ENCODE measurements at regions not wholly inside any gene's neighbourhood (a gene's known extent, or its start where the extent isn't known, plus 50 kb on each side); places are given as distances from the start of the nearest gene placed in this dataset.

- Mint-ChIP-seq H3K9me3 (peaks cover 0 to 13% (median 6%) of the 10 kb centered on the region in 7 donors), H3K36me3 (no peaks in the 10 kb centered on the region), H3K27me3 (peaks cover 39 to 49% (median 45%) of the 10 kb centered on the region in 3 donors), H3K27ac (no peak overlapping the region), H3K4me3 (no peak overlapping the region), H3K4me1 (no peaks in the 10 kb centered on the region)
- no peak for ATAC-seq (ENCODE audit: low read depth in 2 of 2)
- DNase-seq, result no peak
Measured at GRCh38 chr9:84101964-84102632, 121.5 kb downstream of the RMI1 start.

GRCh38 chr9:84103651-84104377, 123.2 kb downstream of the RMI1 start:
- Mint-ChIP-seq H3K27ac (no peak overlapping the region), H3K4me3 (no peak overlapping the region), H3K9me3 (peaks cover 0 to 13% (median 6%) of the 10 kb centered on the region in 7 donors), H3K27me3 (peaks cover 46 to 65% (median 56%) of the 10 kb centered on the region in 3 donors), H3K36me3 (no peaks in the 10 kb centered on the region), H3K4me1 (no peaks in the 10 kb centered on the region)
- no peak for DNase-seq
- ATAC-seq (ENCODE audit: low read depth in 2 of 2), result no peak

DNA sequence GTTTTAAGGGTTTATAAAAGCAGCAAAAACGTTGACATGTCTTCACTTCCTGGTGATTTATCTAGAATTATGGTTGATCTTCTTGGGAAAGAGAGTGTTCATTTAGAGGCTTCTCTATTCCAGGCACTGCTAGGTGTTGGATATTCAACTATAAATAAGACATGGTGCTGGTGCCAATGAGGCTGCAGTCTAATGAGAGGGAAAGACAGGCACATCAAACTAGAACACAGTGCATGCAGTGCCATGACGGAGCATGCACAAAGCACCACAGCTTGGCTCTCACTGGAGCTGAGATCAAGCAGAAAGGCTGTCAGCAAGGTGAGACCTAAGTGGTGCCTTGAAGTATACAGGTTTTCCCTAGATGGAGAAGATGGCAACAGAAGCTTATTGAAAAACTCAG, 126.5 kb downstream of the RMI1 start:
- Mint-ChIP-seq H3K36me3 (no peaks in the 10 kb centered on the region), H3K4me1 (no peaks in the 10 kb centered on the region), H3K9me3 (peaks cover 0 to 15% (median 7%) of the 10 kb centered on the region in 7 donors), H3K4me3 (no peak overlapping the region), H3K27ac (no peak overlapping the region), H3K27me3 (peaks cover 33 to 60% (median 38%) of the 10 kb centered on the region in 3 donors)
- no peak for ATAC-seq (ENCODE audit: low read depth in 2 of 2)
- no peak for DNase-seq

GRCh38 chr9:84107995-84108394, 127.4 kb downstream of the RMI1 start:
- no peak for ATAC-seq (ENCODE audit: low read depth in 2 of 2)
- H3K4me3 Mint-ChIP-seq, result no peak overlapping the region
- peaks cover 33 to 60% (median 35%) of the 10 kb centered on the region in 3 donors for H3K27me3 Mint-ChIP-seq
- H3K9me3 Mint-ChIP-seq, result peaks cover 0 to 15% (median 7%) of the 10 kb centered on the region in 7 donors
- DNase-seq, result no peak
- no peaks in the 10 kb centered on the region for H3K36me3 Mint-ChIP-seq
- H3K27ac Mint-ChIP-seq, result no peak overlapping the region
- no peaks in the 10 kb centered on the region for H3K4me1 Mint-ChIP-seq

DNA sequence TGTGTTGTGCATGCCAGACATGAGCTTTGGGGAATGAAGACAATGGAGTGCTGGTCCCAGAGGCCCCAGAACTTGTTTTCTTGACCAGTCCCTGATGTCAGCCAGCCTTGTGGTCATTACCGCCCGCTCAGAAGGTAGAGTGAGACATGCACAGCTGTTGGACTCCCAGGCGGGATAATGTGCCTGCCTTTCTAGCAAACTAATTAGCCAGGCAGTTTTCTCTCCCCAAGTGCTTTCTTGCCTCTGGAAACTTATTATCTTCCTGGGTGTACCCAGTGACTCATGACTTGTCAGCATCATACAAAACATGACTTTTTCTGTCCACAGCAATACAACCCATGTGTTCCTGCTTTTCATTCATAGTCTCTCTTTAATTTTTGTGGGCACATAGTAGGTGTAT, 131.1 kb downstream of the RMI1 start:
- H3K4me1 Mint-ChIP-seq, result no peaks in the 10 kb centered on the region
- H3K4me3 Mint-ChIP-seq, result no peak overlapping the region

GRCh38 chr9:84121991-84122523, 141.5 kb downstream of the RMI1 start:
- peaks cover 32 to 50% (median 45%) of the 10 kb centered on the region in 3 donors for H3K27me3 Mint-ChIP-seq
- DNase-seq (no peak), ATAC-seq (ENCODE audit: low read depth in 2 of 2) (no peak)
- H3K4me3 Mint-ChIP-seq, result no peak overlapping the region
- no peaks in the 10 kb centered on the region for H3K4me1 Mint-ChIP-seq
- H3K36me3 Mint-ChIP-seq, result peaks cover 0 to 7% of the 10 kb centered on the region in 2 donors
- peaks cover 5 to 19% (median 7%) of the 10 kb centered on the region in 7 donors for H3K9me3 Mint-ChIP-seq
- no peak overlapping the region for H3K27ac Mint-ChIP-seq

More for the DNA sequence above, 131.1 kb downstream of the RMI1 start:
- H3K36me3 Mint-ChIP-seq, result no peaks in the 10 kb centered on the region
- DNase-seq, result no peak
- peaks cover 19 to 62% (median 31%) of the 10 kb centered on the region in 3 donors for H3K27me3 Mint-ChIP-seq
- no peak overlapping the region for H3K27ac Mint-ChIP-seq
- no peak for ATAC-seq (ENCODE audit: low read depth in 2 of 2)
- H3K9me3 Mint-ChIP-seq, result peaks cover 0 to 34% (median 17%) of the 10 kb centered on the region in 7 donors

GRCh38 chr9:84122572-84122971, 142.0 kb downstream of the RMI1 start:
- Mint-ChIP-seq H3K4me1 (no peaks in the 10 kb centered on the region), H3K9me3 (peaks cover 1 to 14% (median 5%) of the 10 kb centered on the region in 7 donors), H3K27ac (no peak overlapping the region), H3K36me3 (peaks cover 0 to 2% of the 10 kb centered on the region in 2 donors), H3K27me3 (peaks cover 27 to 50% (median 42%) of the 10 kb centered on the region in 3 donors), H3K4me3 (no peak overlapping the region)
- DNase-seq (no peak), ATAC-seq (ENCODE audit: low read depth in 2 of 2) (no peak)

DNA sequence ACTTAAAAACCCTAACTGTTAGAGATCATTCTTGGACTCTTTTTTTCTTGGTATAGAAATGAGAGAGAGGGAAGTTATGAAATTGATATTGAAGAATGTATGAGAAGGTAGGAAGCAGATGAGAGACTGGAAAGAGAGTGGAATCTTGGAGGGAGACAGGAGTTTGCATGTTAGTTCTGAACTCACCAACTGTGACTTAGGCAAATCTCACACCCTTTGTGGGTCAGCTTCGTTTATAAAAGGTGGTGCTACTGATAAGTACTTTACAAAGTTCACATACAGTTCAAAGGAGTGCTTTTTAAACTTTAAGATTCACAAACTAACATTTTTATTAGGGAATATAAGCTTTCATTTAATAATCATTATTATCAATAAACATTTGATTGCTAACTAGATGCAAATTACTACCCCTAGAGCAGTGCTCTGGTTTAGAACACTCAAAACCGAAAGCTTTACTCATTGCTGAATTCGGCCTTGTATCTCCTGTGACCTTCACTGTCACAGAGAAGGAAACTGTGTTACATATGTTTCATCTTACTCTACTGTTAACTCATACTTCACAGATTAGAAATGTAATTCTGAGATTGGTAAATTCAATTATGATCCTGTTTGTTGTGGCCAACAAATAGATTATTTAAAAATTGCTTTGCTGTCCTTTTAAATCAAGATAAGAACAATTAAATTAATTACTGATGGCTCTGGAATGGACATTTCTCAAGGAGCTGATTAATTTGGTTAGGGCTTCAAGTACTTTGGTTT, 143.2 kb downstream of the RMI1 start:
- H3K4me1 Mint-ChIP-seq, result no peaks in the 10 kb centered on the region
- H3K9me3 Mint-ChIP-seq, result peaks cover 0 to 5% (median 0%) of the 10 kb centered on the region in 7 donors
- H3K27me3 Mint-ChIP-seq, result peaks cover 24 to 51% (median 39%) of the 10 kb centered on the region in 3 donors
- no peak for ATAC-seq (ENCODE audit: low read depth in 2 of 2)
- DNase-seq, result no peak
- no peak overlapping the region for H3K27ac Mint-ChIP-seq
- H3K4me3 Mint-ChIP-seq, result no peak overlapping the region
- H3K36me3 Mint-ChIP-seq, result no peaks in the 10 kb centered on the region

GRCh38 chr9:84125046-84125445, 144.4 kb downstream of the RMI1 start:
- Mint-ChIP-seq H3K9me3 (no peaks in the 10 kb centered on the region), H3K36me3 (no peaks in the 10 kb centered on the region), H3K4me1 (no peaks in the 10 kb centered on the region), H3K27me3 (peaks cover 20 to 55% (median 35%) of the 10 kb centered on the region in 3 donors), H3K27ac (peak overlapping the region in 3 of 6 donors; percentile 4 to 50 (median 11)), H3K4me3 (no peak overlapping the region)
- DNase-seq, result no peak
- no peak for ATAC-seq (ENCODE audit: low read depth in 2 of 2)

DNA sequence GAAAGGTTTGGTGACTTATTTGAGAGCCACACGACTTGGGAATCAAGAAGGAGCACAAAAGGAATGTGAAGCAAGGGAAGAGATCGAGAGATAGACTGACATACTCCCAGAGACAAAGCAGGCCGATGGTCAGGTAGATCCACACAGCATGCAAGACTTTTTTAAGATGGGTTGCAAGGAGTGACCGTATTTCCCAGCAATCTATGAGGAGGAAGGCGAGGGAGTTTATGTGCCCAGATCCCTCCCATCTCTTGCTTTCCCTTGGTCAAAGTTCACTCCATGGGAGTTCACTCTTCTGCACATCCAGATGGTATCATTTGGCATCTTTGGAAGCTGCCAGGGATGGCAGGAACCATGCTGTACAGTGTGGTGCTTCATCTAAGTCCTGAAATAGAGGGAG, 148.9 kb downstream of the RMI1 start:
- H3K27me3 Mint-ChIP-seq, result peaks cover 17 to 44% (median 18%) of the 10 kb centered on the region in 3 donors
- H3K36me3 Mint-ChIP-seq, result no peaks in the 10 kb centered on the region
- no peak for DNase-seq
- no peaks in the 10 kb centered on the region for H3K4me1 Mint-ChIP-seq
- ATAC-seq (ENCODE audit: low read depth in 2 of 2), result no peak
- no peaks in the 10 kb centered on the region for H3K9me3 Mint-ChIP-seq
- no peak overlapping the region for H3K4me3 Mint-ChIP-seq
- H3K27ac Mint-ChIP-seq, result peak overlapping the region in 1 of 6 donors; percentile 75

GRCh38 chr9:84136119-84136868, 155.7 kb downstream of the RMI1 start:
- H3K4me1 Mint-ChIP-seq, result peaks cover 5 to 18% (median 12%) of the 10 kb centered on the region in 3 donors
- no peaks in the 10 kb centered on the region for H3K36me3 Mint-ChIP-seq
- no peak overlapping the region for H3K4me3 Mint-ChIP-seq
- no peak for ATAC-seq (ENCODE audit: low read depth in 2 of 2)
- no peak for DNase-seq
- H3K9me3 Mint-ChIP-seq, result peaks cover 0 to 2% (median 0%) of the 10 kb centered on the region in 7 donors
- no peak overlapping the region for H3K27ac Mint-ChIP-seq
- peaks cover 36 to 43% (median 43%) of the 10 kb centered on the region in 3 donors for H3K27me3 Mint-ChIP-seq

- Mint-ChIP-seq H3K4me3 (no peak overlapping the region), H3K27ac (no peak overlapping the region), H3K36me3 (no peaks in the 10 kb centered on the region), H3K9me3 (peaks cover 0 to 2% (median 0%) of the 10 kb centered on the region in 7 donors), H3K4me1 (peaks cover 5 to 19% (median 12%) of the 10 kb centered on the region in 3 donors), H3K27me3 (peaks cover 49 to 60% (median 55%) of the 10 kb centered on the region in 3 donors)
- ATAC-seq (ENCODE audit: low read depth in 2 of 2) (no peak), DNase-seq (no peak)
Measured at GRCh38 chr9:84137968-84138367, 157.4 kb downstream of the RMI1 start.

Measured in naive B cell (primary cell).